ENCODE measurements at regions not wholly inside any gene's neighbourhood (a gene's known extent, or its start where the extent isn't known, plus 50 kb on each side); places are given as distances from the start of the nearest gene placed in this dataset.

DNA sequence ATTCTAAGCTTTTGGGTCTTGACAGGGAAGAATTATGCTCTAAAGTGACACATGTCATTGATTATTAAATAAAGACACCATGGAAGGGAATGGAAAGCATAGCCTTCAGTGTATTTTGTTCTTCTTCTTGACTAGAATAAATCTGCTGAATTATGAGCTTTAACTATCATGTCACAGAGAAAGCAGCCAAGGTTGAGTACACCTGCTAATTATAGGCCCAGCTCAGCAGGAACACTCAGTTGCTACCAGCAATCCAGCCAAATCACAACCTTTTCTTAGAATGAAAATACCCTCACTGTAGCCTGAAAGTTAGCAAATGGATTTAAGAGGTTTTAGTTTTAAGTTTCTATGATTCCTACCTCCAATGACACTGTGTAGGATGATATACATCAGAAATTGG is 225.3 kb upstream of the RHOBTB1 start:
- TF ChIP-seq, protein P1, sequence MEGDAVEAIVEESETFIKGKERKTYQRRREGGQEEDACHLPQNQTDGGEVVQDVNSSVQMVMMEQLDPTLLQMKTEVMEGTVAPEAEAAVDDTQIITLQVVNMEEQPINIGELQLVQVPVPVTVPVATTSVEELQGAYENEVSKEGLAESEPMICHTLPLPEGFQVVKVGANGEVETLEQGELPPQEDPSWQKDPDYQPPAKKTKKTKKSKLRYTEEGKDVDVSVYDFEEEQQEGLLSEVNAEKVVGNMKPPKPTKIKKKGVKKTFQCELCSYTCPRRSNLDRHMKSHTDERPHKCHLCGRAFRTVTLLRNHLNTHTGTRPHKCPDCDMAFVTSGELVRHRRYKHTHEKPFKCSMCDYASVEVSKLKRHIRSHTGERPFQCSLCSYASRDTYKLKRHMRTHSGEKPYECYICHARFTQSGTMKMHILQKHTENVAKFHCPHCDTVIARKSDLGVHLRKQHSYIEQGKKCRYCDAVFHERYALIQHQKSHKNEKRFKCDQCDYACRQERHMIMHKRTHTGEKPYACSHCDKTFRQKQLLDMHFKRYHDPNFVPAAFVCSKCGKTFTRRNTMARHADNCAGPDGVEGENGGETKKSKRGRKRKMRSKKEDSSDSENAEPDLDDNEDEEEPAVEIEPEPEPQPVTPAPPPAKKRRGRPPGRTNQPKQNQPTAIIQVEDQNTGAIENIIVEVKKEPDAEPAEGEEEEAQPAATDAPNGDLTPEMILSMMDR (IDR thresholded peaks at IDR 0.05) = no peak
- TF ChIP-seq POLR2A (IDR thresholded peaks at IDR 0.05) = no peak

Measured in Peyer's patch (tissue), 4 donors.